NCI-H2081 (cell line): ENCODE measurements at regions not wholly inside any gene's neighbourhood (a gene's known extent, or its start where the extent isn't known, plus 50 kb on each side); places are given as distances from the start of the nearest gene placed in this dataset.
"Not testable (repeated sequence)": the region's sequence is repeated elsewhere in the genome, so short reads cannot be mapped to it uniquely, and the experiment has no call there.

Experiments
- DNase-seq, 2 experiments: peaks; one replicate each; lab custom pipeline; 2025; lab: John Stamatoyannopoulos, UW

DNA sequence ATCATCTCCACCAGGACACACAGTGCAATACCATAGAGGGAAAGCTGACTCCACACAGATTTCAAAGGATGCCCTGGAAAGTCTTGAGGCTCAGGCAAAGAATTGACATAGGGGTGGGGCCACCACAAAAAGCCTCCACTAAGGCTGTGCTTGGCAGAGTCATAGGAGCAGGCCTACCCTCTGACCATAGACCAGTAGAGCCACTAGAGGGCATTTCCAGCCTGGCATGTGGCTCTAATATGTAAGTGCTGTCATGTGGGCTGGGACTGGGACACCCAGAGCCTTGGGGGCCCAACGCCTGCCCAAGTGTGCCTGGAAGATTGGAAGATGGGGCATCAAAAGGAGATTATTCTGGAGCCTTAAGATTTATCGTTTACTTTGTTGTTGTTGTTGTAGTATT, 726.0 kb downstream of the DNAH5 start:
- DNase-seq, result no peak

DNA sequence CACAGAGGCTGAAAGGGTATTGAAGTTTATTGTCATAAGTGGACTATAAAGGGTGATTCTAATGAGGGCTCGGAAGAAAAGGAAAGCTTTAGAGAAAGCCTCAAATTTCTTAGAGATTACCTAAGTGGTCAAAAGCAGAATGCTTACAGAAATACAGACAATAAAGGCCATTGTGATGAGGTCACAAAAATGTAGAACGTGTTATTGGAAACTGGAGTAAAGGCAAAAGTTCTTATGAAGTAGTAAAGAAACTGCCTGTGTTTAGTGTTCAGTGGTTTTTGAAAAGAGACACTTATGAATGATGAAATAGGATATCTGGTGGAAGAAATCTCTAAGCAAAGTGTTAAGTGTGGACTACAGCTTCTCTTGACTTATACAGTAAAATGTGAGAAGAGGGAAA, 726.9 kb downstream of the DNAH5 start:
- DNase-seq, result no peak

DNA sequence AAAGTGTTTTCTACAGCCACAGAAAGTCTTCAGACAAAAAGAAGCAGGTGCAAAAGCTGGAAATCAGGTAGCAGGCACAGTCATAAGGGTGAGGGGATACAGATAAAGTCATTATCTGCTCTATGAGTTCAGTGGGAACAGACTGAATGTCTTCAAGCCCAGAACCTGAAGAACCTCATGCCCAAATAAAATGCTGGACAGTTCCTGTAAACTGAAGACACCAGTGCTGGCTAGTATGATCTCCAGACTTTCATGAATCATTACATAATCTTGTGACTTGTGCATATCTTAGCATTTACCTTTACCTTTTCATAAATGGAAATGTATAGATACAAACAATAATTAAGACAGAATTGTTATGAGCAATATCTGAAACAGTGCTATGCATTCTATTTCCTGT, 728.7 kb downstream of the DNAH5 start:
- DNase-seq, result no peak

DNA sequence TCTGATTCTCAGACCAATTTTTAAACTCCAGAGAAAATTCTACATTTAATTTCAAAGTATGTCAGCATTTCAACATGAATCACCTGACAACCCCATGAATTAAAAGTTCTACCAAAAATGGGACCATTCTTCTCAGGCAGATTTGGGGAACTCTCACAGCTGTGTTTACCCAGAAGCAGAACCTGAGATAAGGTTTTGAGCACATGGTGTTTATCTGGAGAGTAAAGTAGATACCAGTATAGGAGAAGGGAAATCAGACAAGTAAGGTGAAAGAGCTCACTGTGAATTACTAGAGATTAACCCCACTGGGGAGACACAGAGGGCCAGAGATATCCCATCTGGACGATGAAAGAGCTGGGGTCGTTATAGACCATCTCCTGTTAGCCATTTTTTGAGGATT, 729.1 kb downstream of the DNAH5 start:
- no peak for DNase-seq

DNA sequence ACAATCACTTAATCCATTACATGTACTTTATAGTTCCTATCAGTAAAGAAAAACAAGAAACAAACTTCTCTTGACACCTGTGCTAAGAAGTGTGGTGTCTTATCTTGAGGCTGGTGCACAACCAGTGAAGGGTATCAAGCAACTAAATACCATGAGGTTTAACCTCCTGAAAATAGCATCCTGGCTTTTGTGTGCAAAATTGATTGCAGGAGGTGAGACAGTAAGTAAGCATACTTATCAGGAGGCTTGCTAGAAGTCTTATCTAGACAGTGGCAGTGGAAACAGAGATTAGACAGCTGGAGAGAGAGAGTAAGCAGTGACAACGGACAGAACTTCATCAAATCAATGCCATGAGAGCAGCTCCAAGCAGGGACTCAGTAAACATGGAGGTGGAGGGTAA, 730.3 kb downstream of the DNAH5 start:
- no peak for DNase-seq

DNA sequence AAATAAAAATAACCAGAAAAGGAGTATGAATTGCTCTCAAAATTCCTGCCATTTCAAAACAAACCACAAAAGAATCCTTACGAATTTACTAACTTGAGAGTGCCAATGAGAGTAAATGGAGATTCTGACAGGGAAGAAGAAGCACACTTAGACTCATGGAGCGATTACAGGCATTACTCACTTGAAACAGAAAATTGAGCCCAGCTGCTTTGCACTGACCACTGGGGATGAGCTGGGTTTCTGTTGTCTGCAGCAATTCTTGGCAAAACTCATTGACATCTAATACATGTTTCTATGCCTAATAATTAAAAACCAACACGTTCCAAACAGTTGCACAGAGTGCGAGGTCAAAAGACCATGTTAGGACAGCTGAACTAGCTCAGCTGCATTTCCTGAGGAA, 731.6 kb downstream of the DNAH5 start:
- peak in 1 of 2 experiments; percentile 14 for DNase-seq

DNA sequence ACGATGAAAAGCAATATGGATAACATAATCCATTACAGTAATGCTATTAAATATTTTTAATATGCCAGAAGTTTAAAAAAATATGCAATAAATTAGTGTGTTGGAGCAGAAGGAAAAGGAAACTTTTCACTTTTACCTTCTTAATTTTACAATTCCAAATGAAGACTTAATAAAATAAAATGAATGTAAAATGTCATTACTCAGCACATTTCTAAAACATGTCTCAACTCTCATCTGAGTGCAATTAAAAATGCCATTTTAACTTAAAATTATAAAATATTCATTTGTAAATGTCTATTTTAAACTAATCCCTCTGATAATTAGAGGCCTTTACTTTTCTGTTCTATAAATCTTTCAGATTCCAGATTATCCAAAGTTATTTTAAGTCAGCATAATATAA, 733.4 kb downstream of the DNAH5 start:
- no peak for DNase-seq

DNA sequence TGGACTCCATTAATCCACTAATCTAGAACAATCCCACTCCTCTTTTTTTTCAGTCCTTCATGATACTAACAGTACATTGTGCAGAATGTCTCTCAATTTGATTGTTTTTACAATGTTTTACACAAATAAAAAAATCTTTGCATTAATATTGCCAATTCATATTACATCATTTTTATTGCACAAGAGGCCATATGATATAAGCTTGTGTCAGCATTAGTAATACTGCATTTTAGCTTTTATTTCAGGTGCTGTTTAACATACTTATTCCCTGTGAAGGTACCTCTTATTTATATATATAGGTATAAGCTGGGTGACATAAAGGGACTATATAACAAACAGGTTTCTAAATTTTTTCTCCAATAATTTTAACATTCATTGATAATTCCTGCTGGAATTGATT, 737.4 kb downstream of the DNAH5 start:
- DNase-seq, result no peak

DNA sequence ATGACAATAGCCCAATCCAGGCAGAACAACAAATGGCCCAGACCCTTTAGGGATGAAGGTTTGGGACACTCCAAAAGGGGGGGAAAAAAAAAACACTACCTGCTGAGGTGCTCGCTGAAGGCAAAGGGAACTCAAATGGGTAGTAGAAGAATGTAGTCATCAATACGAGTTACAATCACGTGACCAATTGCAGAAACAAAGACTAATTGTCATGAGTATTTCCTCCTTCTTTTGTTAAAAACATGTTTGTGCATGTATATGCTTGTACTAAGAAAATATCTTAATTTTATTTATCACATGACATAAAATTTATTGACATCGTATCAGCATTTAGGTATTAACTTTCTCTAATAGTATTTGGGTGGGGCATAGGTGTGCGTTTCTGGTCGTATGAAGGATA, 743.5 kb downstream of the DNAH5 start:
- no peak for DNase-seq

DNA sequence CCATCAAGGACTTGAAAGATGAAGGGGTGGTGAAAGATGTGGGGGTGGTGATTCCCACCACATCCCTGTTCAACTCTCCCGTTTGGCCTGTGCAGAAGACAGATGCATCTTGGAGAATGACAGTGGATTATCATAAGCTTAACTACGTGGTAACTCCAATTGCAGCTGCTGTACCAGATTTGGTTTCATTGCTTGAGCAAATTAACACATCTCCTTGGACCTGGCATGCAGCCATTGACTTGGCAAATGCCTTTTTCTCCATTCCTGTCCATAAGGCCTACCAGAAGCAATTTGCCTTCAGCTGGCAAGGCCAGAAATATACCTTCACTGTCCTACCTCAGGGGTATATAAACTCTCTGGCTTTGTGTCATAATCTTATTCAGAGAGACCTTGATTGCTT, 746.3 kb downstream of the DNAH5 start:
- DNase-seq, result not testable (repeated sequence)

DNA sequence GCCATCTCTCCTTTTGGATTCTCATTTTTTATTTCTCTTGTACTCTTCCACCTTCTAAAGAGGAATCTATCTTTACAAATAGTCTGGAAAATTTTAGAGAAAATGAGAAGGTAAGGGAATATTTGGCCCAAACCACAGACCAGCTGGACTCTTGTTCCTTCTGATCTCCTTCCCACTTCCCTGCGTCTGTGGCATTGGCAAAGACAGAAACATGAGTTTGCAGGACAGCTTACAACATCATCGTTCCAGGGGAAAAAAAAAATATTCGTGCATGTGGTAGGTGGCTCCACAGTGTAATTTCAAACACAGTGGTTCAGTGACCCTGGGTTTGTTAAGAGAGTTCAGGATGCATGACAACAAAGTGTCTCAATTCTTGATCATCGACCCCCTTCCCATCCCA, 755.0 kb downstream of the DNAH5 start:
- DNase-seq, result no peak

DNA sequence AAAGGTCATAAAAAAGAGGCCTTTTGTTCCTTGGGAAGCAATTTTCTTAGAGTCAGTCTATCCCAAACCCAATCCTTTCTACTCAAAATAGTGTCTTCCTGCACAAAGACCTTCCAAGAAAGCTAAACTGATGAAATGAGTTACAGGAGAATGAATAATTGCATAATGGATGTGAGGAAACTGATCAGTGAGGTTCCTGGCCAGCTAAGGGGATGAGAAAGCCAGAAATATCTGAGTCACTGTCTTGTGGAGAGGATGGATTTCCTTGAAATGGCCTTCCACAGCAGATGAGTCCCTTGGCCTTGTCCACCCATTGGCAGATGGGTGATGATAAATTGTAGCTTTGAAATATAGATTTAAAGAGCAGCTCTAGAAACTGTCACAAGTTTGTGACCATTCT, 756.1 kb downstream of the DNAH5 start:
- DNase-seq, result no peak

DNA sequence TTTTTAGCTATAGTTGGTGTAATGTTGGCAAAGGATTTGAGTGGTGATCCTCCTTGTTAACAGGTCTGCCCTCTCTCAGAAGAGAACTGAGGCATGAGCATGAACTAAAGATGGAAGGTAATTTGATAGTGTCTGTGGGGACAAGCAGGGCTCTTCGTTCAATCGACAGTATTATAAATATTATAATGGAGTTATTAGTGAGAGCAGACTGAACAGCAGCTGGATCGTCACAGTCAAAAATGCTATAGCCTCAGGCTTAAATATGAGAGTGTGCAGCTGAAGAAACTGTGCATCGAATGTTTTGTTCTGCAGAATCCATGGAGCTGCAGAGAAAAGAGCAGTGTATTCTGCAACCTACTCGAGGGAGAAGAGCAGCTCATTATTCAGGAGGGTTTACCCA, 757.3 kb downstream of the DNAH5 start:
- DNase-seq, result peak in 1 of 2 experiments; percentile 23

DNA sequence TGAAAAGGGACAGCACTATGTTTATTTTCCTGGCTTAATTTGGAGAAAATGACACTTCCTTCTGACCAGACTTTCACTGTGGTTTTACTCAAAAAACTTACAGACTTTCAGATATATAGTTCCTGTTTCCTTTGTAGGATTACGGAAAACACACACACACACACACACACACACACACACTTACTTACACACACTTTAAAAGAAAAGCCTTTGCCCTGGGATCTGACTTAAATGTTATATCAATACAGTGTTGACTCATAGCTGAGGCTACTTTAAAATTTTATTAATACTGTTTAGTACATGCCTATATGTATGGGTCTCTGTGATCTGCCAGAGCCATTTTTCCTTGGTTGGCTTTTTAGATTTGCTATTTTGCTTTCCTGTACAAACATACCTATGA, 758.3 kb downstream of the DNAH5 start:
- DNase-seq, result no peak

DNA sequence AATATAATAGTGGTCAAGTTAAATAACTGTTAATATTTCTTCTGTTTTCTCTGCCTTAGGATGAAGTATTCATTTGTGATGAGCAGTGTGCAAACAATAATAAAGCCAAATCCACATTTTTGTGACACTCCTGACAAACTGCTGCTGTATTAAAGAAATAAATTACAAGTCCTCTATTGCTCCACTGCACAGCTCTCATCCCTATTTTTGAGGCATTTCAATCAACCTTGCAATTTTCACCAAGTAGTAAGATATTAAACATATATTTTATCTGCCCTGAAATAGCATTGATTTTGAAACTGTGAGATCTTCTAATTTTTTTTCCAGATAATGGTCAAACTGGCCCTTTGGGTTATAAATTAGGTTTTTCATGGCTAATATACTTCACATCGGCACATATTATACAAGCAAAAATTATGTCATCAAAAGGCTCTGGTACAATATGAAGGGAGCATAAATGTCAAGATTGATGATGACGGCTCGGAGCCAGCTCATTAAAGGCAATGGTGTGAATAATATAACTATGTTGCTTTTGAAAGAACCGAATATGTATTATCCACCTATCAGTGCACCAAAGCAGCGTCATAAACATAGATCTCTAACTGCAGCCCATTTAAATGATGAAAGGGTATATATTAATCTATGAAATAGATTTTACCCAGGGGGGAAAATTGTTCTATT, 764.9 kb downstream of the DNAH5 start:
- DNase-seq, result peak; percentile 22 to 68

DNA sequence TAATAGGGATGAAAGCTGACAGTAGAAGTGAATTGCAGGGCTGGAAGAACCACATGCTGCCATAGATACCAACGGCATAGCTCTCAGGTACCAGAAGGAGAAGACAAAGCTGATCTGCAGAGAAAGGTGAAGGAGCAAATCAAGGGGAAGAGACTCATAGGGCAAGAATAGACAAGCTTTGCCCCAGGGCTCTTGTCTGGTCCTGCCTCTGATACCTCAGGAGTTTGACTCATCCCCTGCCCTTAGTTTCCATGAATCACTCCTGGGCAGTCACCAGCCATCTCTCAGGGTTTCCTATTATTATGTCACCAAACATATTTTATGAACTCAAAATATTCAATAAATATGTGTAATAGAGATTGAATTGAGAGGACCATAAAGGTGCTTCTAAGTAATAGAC, 800.9 kb downstream of the DNAH5 start:
- DNase-seq, result no peak

DNA sequence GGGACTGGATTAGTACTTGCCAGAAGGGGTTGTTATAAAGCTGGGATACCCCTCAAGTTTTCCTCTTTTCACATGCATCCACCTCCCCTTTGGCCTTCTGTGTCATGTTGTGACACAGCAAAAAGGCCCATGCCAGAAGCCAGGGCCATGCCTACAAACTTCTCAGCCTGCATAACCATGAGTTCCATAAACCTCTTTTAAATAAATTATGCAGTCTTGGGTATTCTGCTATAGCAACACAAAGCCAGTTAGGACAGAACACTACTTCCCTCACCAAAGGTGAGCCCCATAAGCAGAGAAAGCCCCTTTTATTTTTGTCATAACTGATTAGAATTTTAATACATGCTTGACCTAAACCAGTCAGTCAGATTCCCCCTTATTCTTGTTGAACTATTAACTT, 801.3 kb downstream of the DNAH5 start:
- no peak for DNase-seq

DNA sequence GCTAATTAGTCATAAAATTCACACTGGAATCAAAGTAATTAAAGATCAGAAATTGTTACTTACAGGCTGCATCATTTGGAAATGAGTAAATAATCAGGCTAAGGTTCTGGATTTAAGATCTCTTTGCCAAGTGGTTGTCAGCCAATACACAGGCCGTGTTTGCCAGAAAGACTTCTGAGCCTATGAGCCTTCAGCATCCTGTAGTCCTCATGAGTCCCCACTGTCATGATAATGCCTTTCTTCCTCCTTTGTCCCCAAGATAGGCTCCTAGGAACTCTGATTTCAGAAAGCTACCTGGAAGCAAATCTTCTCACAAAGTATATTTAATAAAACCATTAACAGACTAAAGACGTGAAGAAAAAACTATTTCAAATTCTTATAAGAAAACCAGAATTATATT, 810.5 kb downstream of the DNAH5 start:
- peak in 1 of 2 experiments; percentile 52 for DNase-seq

DNA sequence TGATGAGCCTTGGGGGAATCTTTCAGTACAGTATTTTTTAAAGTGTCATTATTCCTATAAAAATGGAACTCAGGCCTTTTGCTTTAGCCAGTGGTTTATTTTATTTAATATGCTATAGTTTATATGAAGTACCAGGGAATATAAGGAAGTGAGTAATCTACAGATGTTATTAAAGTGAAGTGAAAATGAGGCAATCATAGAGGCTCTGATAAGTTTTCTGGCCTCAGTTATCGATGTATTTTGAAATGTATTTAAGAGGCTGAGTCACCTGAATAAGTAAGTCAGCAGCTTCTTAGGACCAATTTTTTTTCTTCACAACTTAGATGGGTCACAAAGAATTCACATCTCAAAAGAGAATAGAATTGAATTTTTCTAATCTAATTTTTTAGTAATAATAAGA, 829.0 kb downstream of the DNAH5 start:
- DNase-seq, result no peak

DNA sequence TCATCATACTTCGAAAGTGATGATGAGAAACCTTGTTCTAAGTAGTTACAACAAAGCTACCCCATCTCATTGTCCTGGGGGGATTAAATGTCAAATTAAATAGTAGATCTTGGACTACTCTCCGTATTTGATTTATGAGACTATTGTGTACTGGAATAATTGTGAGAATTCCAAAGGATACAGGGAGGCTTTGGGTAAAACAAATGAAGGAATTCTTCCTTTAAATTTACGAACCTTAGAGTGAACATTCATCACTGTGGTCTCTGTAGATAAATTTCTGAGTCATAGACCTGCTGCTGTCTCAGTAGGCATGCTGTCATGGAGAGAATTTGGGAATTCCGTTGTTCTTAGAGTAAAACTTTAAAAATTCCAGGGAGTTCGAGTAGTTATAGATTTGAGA, 836.2 kb downstream of the DNAH5 start:
- DNase-seq, result no peak

DNA sequence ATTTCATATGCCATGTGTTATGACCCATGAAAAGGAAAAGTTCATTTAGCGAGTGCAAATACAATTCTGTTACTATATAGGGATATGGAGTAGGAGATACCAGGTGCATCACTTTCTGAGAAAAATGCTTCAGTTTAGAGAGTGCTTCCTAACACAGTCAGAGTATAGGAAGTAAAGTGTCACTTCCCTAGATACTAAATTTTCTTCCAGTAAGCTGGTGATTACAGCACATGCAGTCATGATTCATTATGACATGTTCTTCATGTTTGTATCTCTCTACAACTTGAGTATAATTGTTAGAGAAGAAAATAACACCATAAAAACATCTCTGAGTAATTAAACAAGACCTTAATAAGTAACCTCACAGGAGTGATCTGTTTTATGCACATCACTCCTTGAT, 837.0 kb downstream of the DNAH5 start:
- DNase-seq, result no peak

DNA sequence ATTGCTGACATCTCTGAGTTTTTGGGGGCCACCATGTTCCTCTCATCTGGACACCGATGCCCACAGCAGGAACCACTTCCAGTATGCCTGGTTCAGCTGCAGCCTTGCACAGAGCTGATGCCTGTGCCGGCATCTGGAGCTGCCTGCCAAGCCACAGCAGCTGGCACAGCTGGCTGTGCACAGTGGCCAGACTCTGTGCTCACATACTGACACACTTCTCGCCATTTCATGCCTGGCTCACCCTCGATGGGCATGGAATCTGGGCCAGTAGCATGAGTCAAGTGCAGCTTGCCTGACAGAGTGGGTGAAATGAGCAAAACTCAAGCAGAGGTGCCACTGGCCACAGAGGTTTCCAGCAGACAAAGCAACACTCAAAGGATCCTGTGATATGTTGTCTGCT, 863.4 kb downstream of the DNAH5 start:
- no peak for DNase-seq

DNA sequence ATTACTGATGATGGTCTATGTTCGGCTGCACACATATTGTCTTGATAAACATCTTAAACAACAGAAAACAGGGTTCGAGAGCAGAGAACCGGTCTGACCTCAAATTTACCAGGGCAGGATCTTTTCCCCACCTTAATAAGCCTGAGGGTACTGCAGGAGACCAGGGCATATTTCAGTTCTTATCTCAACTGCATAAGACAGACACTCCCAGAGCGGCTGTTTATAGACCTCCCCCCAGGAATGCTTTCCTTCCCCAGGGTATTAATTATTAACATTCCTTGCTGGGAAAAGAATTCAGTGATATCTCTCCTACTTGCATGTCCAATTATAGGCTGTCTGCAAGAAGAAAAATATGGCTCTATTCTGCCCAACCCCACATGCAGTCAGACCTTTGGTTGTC, 871.6 kb downstream of the DNAH5 start:
- DNase-seq, result not testable (repeated sequence)

DNA sequence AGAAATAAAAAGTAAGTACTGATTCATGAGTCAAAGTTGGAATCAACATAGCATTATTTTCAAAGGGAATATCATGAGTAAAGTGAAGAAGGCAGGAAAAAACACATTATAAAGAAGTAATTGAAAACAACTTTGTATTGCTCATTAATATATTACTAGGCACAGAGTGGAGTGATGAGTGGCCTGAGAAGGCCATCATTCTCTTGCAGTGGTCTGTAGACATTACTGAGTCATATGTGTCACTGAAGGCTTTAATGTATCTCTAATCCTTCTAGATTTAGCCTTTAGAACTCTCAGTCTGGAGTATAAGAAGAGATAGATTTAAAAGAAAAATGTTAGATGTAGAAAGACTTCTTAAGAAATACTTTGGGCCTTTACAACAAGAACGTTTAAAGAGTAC, 881.4 kb downstream of the DNAH5 start:
- DNase-seq, result no peak
